Skeletal muscle tissue (tissue), 3 donors: ENCODE measurements at regions not wholly inside any gene's neighbourhood (a gene's known extent, or its start where the extent isn't known, plus 50 kb on each side); places are given as distances from the start of the nearest gene placed in this dataset.

Source experiments
- H3K27ac ChIP-seq: one replicate; pipeline ENCODE4 v1.7.0; 2013; ENCODE audit warnings: mild to moderate bottlenecking, low read depth, low read length, inconsistent platforms
- H3K27me3 ChIP-seq, 3 donors: one replicate each; pipeline ENCODE4 v1.7.0; 2013; ENCODE audit warnings: low read length in 3 of 3; ENCODE audit not compliant: control insufficient read depth in 3 of 3, insufficient read depth in 3 of 3
- H3K36me3 ChIP-seq, 3 donors: one replicate each; pipeline ENCODE4 v1.7.0; 2013; ENCODE audit warnings: low read length in 3 of 3; ENCODE audit not compliant: control insufficient read depth in 3 of 3, insufficient read depth in 3 of 3
- H3K4me1 ChIP-seq, 3 donors: one replicate each; pipeline ENCODE4 v1.7.0; 2013; ENCODE audit warnings: low read length in 3 of 3, mild to moderate bottlenecking in 3 of 3; ENCODE audit not compliant: control insufficient read depth in 3 of 3, insufficient read depth in 3 of 3
- H3K4me3 ChIP-seq, 3 donors: one replicate each; pipeline ENCODE4 v1.7.0; 2013; ENCODE audit warnings: low read length in 3 of 3
- H3K9ac ChIP-seq, 3 donors: one replicate each; pipeline ENCODE4 v1.7.0; 2013; ENCODE audit warnings: low read length in 3 of 3, mild to moderate bottlenecking in 3 of 3, moderate library complexity in 2 of 3, low read depth in 1 of 3
- H3K9me3 ChIP-seq, 3 donors: one replicate each; pipeline ENCODE4 v1.7.0; 2013; ENCODE audit warnings: low read length in 3 of 3; ENCODE audit not compliant: control insufficient read depth in 3 of 3
- donor health status: Osteomylitis.

GRCh38 chr15:59953392-59953883 lies 50.7 kb upstream of the FOXB1 start:
- no peak overlapping the region for H3K27ac ChIP-seq
- peaks cover 0 to 11% (median 0%) of the 10 kb centered on the region in 3 donors for H3K9me3 ChIP-seq
- H3K27me3 ChIP-seq: peaks cover 0 to 5% (median 4%) of the 10 kb centered on the region in 3 donors
- no peak overlapping the region for H3K9ac ChIP-seq
- H3K4me3 ChIP-seq: no peak overlapping the region
- H3K4me1 ChIP-seq: no peaks in the 10 kb centered on the region
- no peaks in the 10 kb centered on the region for H3K36me3 ChIP-seq

DNA sequence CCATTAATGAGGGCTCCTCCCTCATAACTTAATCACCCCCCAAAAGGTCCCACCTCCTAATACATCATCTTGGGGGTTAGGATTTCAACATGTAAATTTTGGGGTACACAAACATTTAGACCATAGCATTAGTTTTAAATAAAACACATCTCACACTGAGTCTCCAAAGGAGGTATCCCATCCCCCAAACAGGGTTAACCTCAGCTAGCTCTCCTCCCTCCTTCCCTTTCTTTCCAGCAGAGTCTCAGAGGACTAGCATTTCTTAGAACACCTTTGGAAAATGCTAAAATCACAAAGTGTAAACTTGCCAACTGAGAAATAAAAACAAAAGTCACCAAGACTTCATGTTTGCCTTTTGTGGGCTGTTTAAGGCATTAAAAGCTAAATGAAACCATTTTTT lies 51.2 kb upstream of the FOXB1 start:
- Histone ChIP-seq H3K27me3 (peaks cover 0 to 5% (median 4%) of the 10 kb centered on the region in 3 donors), H3K9ac (no peak overlapping the region), H3K27ac (no peak overlapping the region), H3K4me1 (no peaks in the 10 kb centered on the region), H3K4me3 (no peak overlapping the region), H3K9me3 (peaks cover 0 to 7% (median 0%) of the 10 kb centered on the region in 3 donors), H3K36me3 (no peaks in the 10 kb centered on the region)

GRCh38 chr15:59950603-59951388 lies 53.3 kb upstream of the FOXB1 start:
- Histone ChIP-seq H3K27ac (no peak overlapping the region), H3K36me3 (no peaks in the 10 kb centered on the region), H3K27me3 (peaks cover 0 to 5% (median 3%) of the 10 kb centered on the region in 3 donors), H3K4me3 (no peak overlapping the region), H3K4me1 (no peaks in the 10 kb centered on the region), H3K9me3 (no peaks in the 10 kb centered on the region), H3K9ac (no peak overlapping the region)

- H3K27ac ChIP-seq: no peak overlapping the region
These were observed 55.0 kb upstream of the FOXB1 start for GRCh38 chr15:59948924-59949613.

GRCh38 chr15:59946084-59946483 lies 58.0 kb upstream of the FOXB1 start:
- peaks cover 0 to 9% (median 6%) of the 10 kb centered on the region in 3 donors for H3K27me3 ChIP-seq
- H3K4me3 ChIP-seq: no peak overlapping the region
- no peak overlapping the region for H3K27ac ChIP-seq
- no peaks in the 10 kb centered on the region for H3K4me1 ChIP-seq
- H3K36me3 ChIP-seq: no peaks in the 10 kb centered on the region
- no peaks in the 10 kb centered on the region for H3K9me3 ChIP-seq
- H3K9ac ChIP-seq: no peak overlapping the region

More at GRCh38 chr15:59948924-59949613, 55.0 kb upstream of the FOXB1 start:
- H3K36me3 ChIP-seq: no peaks in the 10 kb centered on the region
- no peak overlapping the region for H3K4me3 ChIP-seq
- no peak overlapping the region for H3K9ac ChIP-seq
- H3K9me3 ChIP-seq: no peaks in the 10 kb centered on the region
- H3K4me1 ChIP-seq: no peaks in the 10 kb centered on the region
- H3K27me3 ChIP-seq: peaks cover 0 to 5% (median 3%) of the 10 kb centered on the region in 3 donors

GRCh38 chr15:59945036-59945435 lies 59.1 kb upstream of the FOXB1 start:
- H3K27me3 ChIP-seq: peaks cover 0 to 13% (median 6%) of the 10 kb centered on the region in 3 donors
- no peaks in the 10 kb centered on the region for H3K36me3 ChIP-seq
- no peak overlapping the region for H3K9ac ChIP-seq
- H3K27ac ChIP-seq: no peak overlapping the region
- H3K4me3 ChIP-seq: no peak overlapping the region
- H3K9me3 ChIP-seq: no peaks in the 10 kb centered on the region
- no peaks in the 10 kb centered on the region for H3K4me1 ChIP-seq

- Histone ChIP-seq H3K9ac (no peak overlapping the region), H3K27ac (no peak overlapping the region), H3K4me3 (no peak overlapping the region), H3K4me1 (no peaks in the 10 kb centered on the region), H3K36me3 (no peaks in the 10 kb centered on the region), H3K27me3 (peaks cover 6 to 28% (median 21%) of the 10 kb centered on the region in 3 donors), H3K9me3 (no peaks in the 10 kb centered on the region)
These were observed 62.5 kb upstream of the FOXB1 start for GRCh38 chr15:59941612-59942011.

DNA sequence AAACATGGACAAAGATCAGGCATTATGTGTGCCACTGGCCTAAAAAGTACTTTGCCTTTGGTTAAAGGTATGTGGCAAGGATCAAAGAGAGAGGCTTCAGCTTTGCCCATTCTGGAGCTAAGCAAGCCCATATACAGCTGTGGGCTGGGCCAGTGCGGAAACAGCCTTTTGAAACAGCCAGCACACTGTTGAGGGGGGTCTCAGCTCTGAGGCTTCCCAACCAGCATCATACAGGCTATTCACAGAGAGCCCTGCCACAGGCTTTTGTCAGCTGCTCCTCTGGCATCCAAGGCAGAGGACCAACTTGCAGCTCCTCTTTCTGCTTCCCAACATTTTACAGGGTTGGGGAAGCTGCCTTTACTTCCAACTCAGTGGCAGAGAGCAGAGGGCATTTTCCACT lies 63.2 kb upstream of the FOXB1 start:
- H3K36me3 ChIP-seq: no peaks in the 10 kb centered on the region
- peaks cover 7 to 30% (median 21%) of the 10 kb centered on the region in 3 donors for H3K27me3 ChIP-seq
- no peak overlapping the region for H3K4me3 ChIP-seq
- no peak overlapping the region for H3K27ac ChIP-seq
- H3K9ac ChIP-seq: no peak overlapping the region
- no peaks in the 10 kb centered on the region for H3K9me3 ChIP-seq
- H3K4me1 ChIP-seq: no peaks in the 10 kb centered on the region

DNA sequence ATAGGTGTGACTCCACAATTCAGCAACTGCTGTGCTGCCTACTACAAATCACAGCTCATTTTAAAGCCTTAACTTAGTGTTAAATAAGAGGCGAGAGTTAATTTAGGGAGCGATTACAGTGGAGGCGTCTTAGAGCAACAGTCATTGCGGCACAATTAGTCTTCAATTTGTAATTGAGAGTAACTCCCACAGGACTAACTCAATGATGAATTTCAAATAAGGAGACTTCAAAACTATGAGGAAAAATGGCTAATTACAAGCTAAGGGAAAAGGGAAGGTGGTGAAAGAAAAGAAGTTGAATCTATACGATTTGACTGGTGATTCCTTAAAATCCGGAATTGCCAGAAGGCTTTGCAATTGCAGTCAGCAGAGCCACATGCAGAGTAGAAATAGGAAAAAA lies 63.7 kb upstream of the FOXB1 start:
- Histone ChIP-seq H3K27me3 (peaks cover 7 to 30% (median 21%) of the 10 kb centered on the region in 3 donors), H3K4me3 (no peak overlapping the region), H3K9ac (no peak overlapping the region), H3K27ac (no peak overlapping the region), H3K36me3 (no peaks in the 10 kb centered on the region), H3K9me3 (no peaks in the 10 kb centered on the region), H3K4me1 (no peaks in the 10 kb centered on the region)

DNA sequence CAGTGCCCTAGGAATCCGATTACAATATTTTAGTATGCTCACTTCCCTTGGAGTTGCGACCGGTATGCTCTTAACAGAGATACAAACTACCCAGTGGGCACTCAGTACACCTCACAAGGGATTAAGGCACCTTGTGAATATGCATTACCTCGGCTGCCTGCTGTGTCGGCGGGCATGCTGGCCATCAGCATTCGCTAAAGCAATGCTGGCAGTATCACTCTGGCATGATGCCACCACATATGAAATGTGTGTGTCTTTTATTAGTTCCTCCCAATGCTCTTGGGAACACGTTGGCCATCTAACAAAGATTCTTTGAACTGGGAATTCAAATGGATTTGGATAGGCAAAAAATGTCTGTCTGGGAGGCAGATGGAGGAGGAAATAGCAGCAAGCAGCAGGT lies 67.4 kb upstream of the FOXB1 start:
- H3K27me3 ChIP-seq: peaks cover 14 to 33% (median 23%) of the 10 kb centered on the region in 3 donors
- no peak overlapping the region for H3K4me3 ChIP-seq
- H3K4me1 ChIP-seq: no peaks in the 10 kb centered on the region
- no peak overlapping the region for H3K9ac ChIP-seq
- H3K9me3 ChIP-seq: no peaks in the 10 kb centered on the region
- no peaks in the 10 kb centered on the region for H3K36me3 ChIP-seq
- no peak overlapping the region for H3K27ac ChIP-seq
